Ovary (tissue), 7 donors: ENCODE measurements at regions not wholly inside any gene's neighbourhood (a gene's known extent, or its start where the extent isn't known, plus 50 kb on each side); places are given as distances from the start of the nearest gene placed in this dataset.
A peak's percentile ranks its signal among the peaks of the same experiment; 100 is the strongest.

ENCODE experiments used
- DNase-seq, 5 donors: peaks; one replicate each; pipeline ENCODE4 v3.0.0-alpha.2; 2019 to 2020
- H3K27ac ChIP-seq, 2 donors: fragments of 200-600 bp; one replicate each; pipeline versions ENCODE4 v1.5.1 to v1.8.0; 2019 to 2022
- H3K27me3 ChIP-seq: fragments of 200-600 bp; one replicate; pipeline ENCODE4 v1.8.0; 2022
- H3K36me3 ChIP-seq: fragments of 200-600 bp; sonication (generic); one replicate; pipeline ENCODE4 v1.5.1; 2019
- H3K4me1 ChIP-seq: one replicate; pipeline ENCODE4 v1.8.1; 2013; ENCODE audit warnings: mild to moderate bottlenecking, moderate library complexity; ENCODE audit not compliant: insufficient read depth
- H3K4me3 ChIP-seq: fragments of 200-600 bp; sonication (generic); one replicate; pipeline ENCODE4 v1.5.1; 2017
- H3K9me3 ChIP-seq, 2 donors: fragments of 200-600 bp in 1 of 2; sonication (generic) in 1 of 2; one replicate each; pipeline versions ENCODE4 v1.5.1 to v1.8.1; 2013 to 2019; ENCODE audit warnings: mild to moderate bottlenecking in 1 of 2, moderate library complexity in 1 of 2
- CTCF ChIP-seq, 3 donors: fragments of 450-650 bp in 2 of 3; fragments of 200-600 bp in 1 of 3; IDR thresholded peaks; one replicate each; pipeline versions ENCODE4 v1.5.1 to v1.8.0; 2016 to 2022; ENCODE audit warnings: antibody characterized with exemption in 3 of 3, mild to moderate bottlenecking in 1 of 3
- EP300 ChIP-seq: sonication (generic); formaldehyde crosslinking; IDR thresholded peaks from one replicate; pipeline ENCODE4 v1.6.1; 2017; ENCODE audit warnings: antibody characterized with exemption
- POLR2A ChIP-seq: fragments of 450-650 bp; IDR thresholded peaks from one replicate; pipeline ENCODE4 v1.6.1; 2017; ENCODE audit warnings: antibody characterized with exemption, mild to moderate bottlenecking, moderate library complexity
- WGBS, 3 donors: extraction: QIAGEN DNeasy Blood & Tissue Kit in 1 of 3; methylation state at CpG; one replicate each; pipeline versions ENCODE4 v1.1.5 to v1.1.7; 2013 to 2017; 5-methylcytosine and 5-hydroxymethylcytosine counted together
- intact Hi-C, 4 donors: fragments of 100-400 bp; cut with DNase I; formaldehyde crosslinking; loops; one replicate each; pipeline versions ENCODE4 v1.11.0 to v1.15.1; 2022 to 2023
- donor health status: DM: no; HTN: no; CAD: no; lungs with moderate emphysema.
- donor health status: DM: no; HTN: no; CAD: no.
- donor health status: Bipolar disorder and iron deficiency.
- donor health status: DM: no; HTN: no; CAD: no.
- donor health status: DM: yes; HTN: yes; CAD: no.

- 0 to 100% (median 98%) methylated on average over 1 of the region's 1 CpG for WGBS, 3 donors
Measured at GRCh38 chr2:43090317-43090716, 136.1 kb downstream of the ZFP36L2 start.

GRCh38 chr2:43088143-43089073 lies 138.0 kb downstream of the ZFP36L2 start:
- no peaks in the 10 kb centered on the region for H3K36me3 ChIP-seq
- 77 to 90% (median 85%) methylated on average over 3 of the region's 3 CpGs for WGBS, 3 donors
- H3K27ac ChIP-seq, result no peak overlapping the region
- no peaks in the 10 kb centered on the region for H3K9me3 ChIP-seq
- DNase-seq, result peak in 2 of 5 donors; percentile 12 to 22
- H3K4me1 ChIP-seq, result peaks cover 17% of the 10 kb centered on the region
- intact Hi-C loops, result loop anchor here in 3 of 4 donors (5.0 to 10.0 kb wide), 5 partner anchors 64 to 136 kb away; partner anchors contain the start of gene ZFP36L2 (in 1 of the 3)
- H3K27me3 ChIP-seq, result no peaks in the 10 kb centered on the region
- H3K4me3 ChIP-seq, result no peak overlapping the region
- no peak for TF ChIP-seq CTCF (IDR thresholded peaks at IDR 0.05)
- TF ChIP-seq EP300, result no peak
- no peak for TF ChIP-seq POLR2A

More at GRCh38 chr2:43090317-43090716, 136.1 kb downstream of the ZFP36L2 start:
- H3K36me3 ChIP-seq, result no peaks in the 10 kb centered on the region
- no peak overlapping the region for H3K27ac ChIP-seq
- H3K9me3 ChIP-seq, result no peaks in the 10 kb centered on the region
- intact Hi-C loops, result no loop called here
- H3K4me1 ChIP-seq, result peaks cover 5% of the 10 kb centered on the region
- DNase-seq, result no peak
- no peaks in the 10 kb centered on the region for H3K27me3 ChIP-seq
- H3K4me3 ChIP-seq, result no peak overlapping the region
- TF ChIP-seq EP300, result no peak

- Histone ChIP-seq H3K36me3 (no peaks in the 10 kb centered on the region), H3K27me3 (no peaks in the 10 kb centered on the region), H3K4me1 (peaks cover 25% of the 10 kb centered on the region), H3K9me3 (no peaks in the 10 kb centered on the region), H3K4me3 (no peak overlapping the region), H3K27ac (no peak overlapping the region)
- WGBS, 3 donors, result 89 to 90% (median 89%) methylated on average over 3 of the region's 3 CpGs
- intact Hi-C loops, result loop anchor here in 3 of 4 donors (5.0 to 10.0 kb wide), 5 partner anchors 63 to 137 kb away; partner anchors contain the start of gene ZFP36L2 (in 1 of the 3)
- no peak for TF ChIP-seq POLR2A
- no peak for TF ChIP-seq CTCF (IDR thresholded peaks at IDR 0.05)
- no peak for TF ChIP-seq EP300
- DNase-seq, result peak in 1 of 5 donors; percentile 19
Measured at GRCh38 chr2:43087413-43087812, 139.0 kb downstream of the ZFP36L2 start.

GRCh38 chr2:43086451-43087221 lies 139.8 kb downstream of the ZFP36L2 start:
- DNase-seq, result peak; percentile 61 to 84 (median 74)
- 10% methylated on average over 14 of the region's 14 CpGs for WGBS, 3 donors
- H3K27me3 ChIP-seq, result no peaks in the 10 kb centered on the region
- no peaks in the 10 kb centered on the region for H3K36me3 ChIP-seq
- H3K4me1 ChIP-seq, result peaks cover 31% of the 10 kb centered on the region
- no peak for TF ChIP-seq CTCF (IDR thresholded peaks at IDR 0.05)
- TF ChIP-seq EP300, result peak; percentile 77
- peak; percentile 21 for TF ChIP-seq POLR2A
- H3K9me3 ChIP-seq, result no peaks in the 10 kb centered on the region
- intact Hi-C loops, result loop anchor here in 3 of 4 donors (5.0 to 10.0 kb wide), 5 partner anchors 62 to 138 kb away; partner anchors contain the start of gene ZFP36L2 (in 1 of the 3)
- peak overlapping the region; percentile 61 to 76 for H3K27ac ChIP-seq
- H3K4me3 ChIP-seq, result no peak overlapping the region
